Neural cell (in vitro differentiated cells): ENCODE measurements at regions not wholly inside any gene's neighbourhood (a gene's known extent, or its start where the extent isn't known, plus 50 kb on each side); places are given as distances from the start of the nearest gene placed in this dataset.

ENCODE experiments used
- H2AFZ ChIP-seq: fragments of 200-600, 300-800 bp; sonication (generic), shearing (Covaris generic); 2 replicates; pipeline ENCODE4 v1.6.0; 2014; ENCODE audit warnings: low read depth, mild to moderate bottlenecking, antibody characterized with exemption, low read length, moderate library complexity
- H3F3A ChIP-seq: fragments of 200-600 bp; shearing (Covaris generic); 2 replicates; pipeline ENCODE4 v1.6.1; 2016; ENCODE audit warnings: mild to moderate bottlenecking, moderate library complexity, mixed read lengths, antibody characterized with exemption, low read length; ENCODE audit not compliant: insufficient read depth, poor library complexity, severe bottlenecking
- H3K27ac ChIP-seq: fragments of 200-600, 300-800 bp; sonication (generic), shearing (Covaris generic); 2 replicates; pipeline ENCODE4 v1.5.1; 2014; ENCODE audit warnings: mild to moderate bottlenecking, low read length, moderate library complexity
- H3K27me3 ChIP-seq: fragments of 300-800, 200-600 bp; sonication (generic), shearing (Covaris generic); 2 replicates; pipeline ENCODE4 v1.6.0; 2014; ENCODE audit warnings: mild to moderate bottlenecking, low read depth, low read length, moderate library complexity; ENCODE audit not compliant: insufficient read depth
- H3K36me3 ChIP-seq: fragments of 300-800, 200-600 bp; sonication (generic), shearing (Covaris generic); 2 replicates; pipeline ENCODE4 v1.5.1; 2014; ENCODE audit warnings: mild to moderate bottlenecking, antibody characterized with exemption, low read length, moderate library complexity; ENCODE audit not compliant: insufficient read depth
- H3K4me2 ChIP-seq: fragments of 300-800, 200-600 bp; sonication (generic), shearing (Covaris generic); 2 replicates; pipeline ENCODE4 v1.6.0; 2014; ENCODE audit warnings: mild to moderate bottlenecking, low read length
- H3K4me3 ChIP-seq: fragments of 300-800, 200-600 bp; sonication (generic), shearing (Covaris generic); 2 replicates; pipeline ENCODE4 v1.5.1; 2014; ENCODE audit warnings: mild to moderate bottlenecking, low read length, moderate library complexity
- H3K79me2 ChIP-seq: fragments of 200-600 bp; shearing (Covaris generic); replicated peaks from 2 replicates; pipeline ENCODE4 v1.6.0; 2014; ENCODE audit warnings: mild to moderate bottlenecking, low read length, moderate library complexity; ENCODE audit not compliant: insufficient read depth
- H3K9ac ChIP-seq: fragments of 300-800, 200-600 bp; sonication (generic), shearing (Covaris generic); 2 replicates; pipeline ENCODE4 v1.6.1; 2016; ENCODE audit warnings: mild to moderate bottlenecking, low read length, mixed read lengths
- H3K9me2 ChIP-seq: fragments of 200-600 bp; shearing (Covaris generic); 2 replicates; pipeline ENCODE4 v1.6.1; 2016; ENCODE audit warnings: mild to moderate bottlenecking, low read length, mixed read lengths; ENCODE audit not compliant: insufficient read depth
- H3K9me3 ChIP-seq: fragments of 200-600, 300-800 bp; sonication (generic), shearing (Covaris generic); 2 replicates; pipeline ENCODE4 v1.6.1; 2016; ENCODE audit warnings: mild to moderate bottlenecking, mixed run types, low read length, moderate library complexity, mixed read lengths
- H4K20me1 ChIP-seq: fragments of 200-600 bp; shearing (Covaris generic); 2 replicates; pipeline ENCODE4 v1.6.1; 2016; ENCODE audit warnings: mild to moderate bottlenecking, mixed run types; ENCODE audit not compliant: insufficient read depth
- EP300 ChIP-seq: fragments of 450-650 bp; conservative IDR thresholded peaks from 2 replicates; pipeline ENCODE4 v1.6.1; 2014; ENCODE audit warnings: antibody characterized with exemption, mild to moderate bottlenecking, moderate library complexity; ENCODE audit not compliant: poor library complexity, severe bottlenecking
- EZH2 ChIP-seq: fragments of 200-600, 300-800 bp; shearing (Covaris generic), sonication (generic); IDR thresholded peaks from 2 replicates; pipeline ENCODE4 v1.6.1; 2014; ENCODE audit warnings: antibody characterized with exemption, low read length, borderline replicate concordance, mild to moderate bottlenecking; ENCODE audit not compliant: insufficient read depth, poor library complexity, severe bottlenecking
- MXI1 ChIP-seq: fragments of 450-650 bp; conservative IDR thresholded peaks from 2 replicates; pipeline ENCODE4 v1.6.1; 2014; ENCODE audit warnings: antibody characterized with exemption, mild to moderate bottlenecking; ENCODE audit not compliant: poor library complexity, severe bottlenecking
- POLR2AphosphoS5 ChIP-seq: IDR thresholded peaks from 2 replicates; pipeline ENCODE4 v1.6.1; 2012
- RAD21 ChIP-seq: fragments of 450-650 bp; conservative IDR thresholded peaks from 2 replicates; pipeline ENCODE4 v1.6.1; 2014; ENCODE audit warnings: antibody characterized with exemption, mild to moderate bottlenecking, moderate library complexity
- SMC3 ChIP-seq: fragments of 450-650 bp; conservative IDR thresholded peaks from 2 replicates; pipeline ENCODE4 v1.6.1; 2014; ENCODE audit warnings: antibody characterized with exemption, mild to moderate bottlenecking, moderate library complexity; ENCODE audit not compliant: poor library complexity
- TAF1 ChIP-seq: IDR thresholded peaks from 2 replicates; pipeline ENCODE4 v1.6.1; 2012; ENCODE audit warnings: low read depth
- TF ChIP-seq, protein P1 (sequence below): IDR thresholded peaks from 2 replicates; pipeline ENCODE4 v1.6.1; 2012; ENCODE audit warnings: borderline replicate concordance
- TF ChIP-seq, protein P2 (sequence below): fragments of 450-650 bp; IDR thresholded peaks from 2 replicates; pipeline ENCODE4 v1.5.1; 2014; ENCODE audit warnings: antibody characterized with exemption, mild to moderate bottlenecking, moderate library complexity; ENCODE audit not compliant: poor library complexity, severe bottlenecking

DNA sequence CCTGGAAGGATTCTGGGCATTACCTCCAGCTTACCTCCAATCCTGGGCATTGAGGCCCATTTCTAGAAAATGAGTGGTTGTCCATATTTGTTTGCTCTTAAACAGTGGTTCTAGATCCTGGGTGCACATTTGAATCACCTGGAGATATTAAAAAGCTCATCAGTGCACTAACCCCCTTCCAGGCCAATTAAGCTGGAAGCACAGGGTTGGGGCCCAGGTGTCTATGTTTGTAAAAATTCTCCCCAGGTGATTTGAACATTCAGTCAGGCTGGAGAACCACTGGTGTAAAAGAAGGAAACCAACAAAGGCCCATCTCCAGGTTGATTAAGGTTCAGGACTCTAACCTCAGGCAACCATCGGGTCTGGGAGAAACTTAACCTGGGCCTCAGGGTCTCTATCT lies 102.6 kb upstream of the NANOS1 start:
- Histone ChIP-seq H4K20me1 (no peaks in the 10 kb centered on the region), H3K27me3 (no peaks in the 10 kb centered on the region), H3K79me2 (no peaks in the 10 kb centered on the region), H3K9me3 (no peaks in the 10 kb centered on the region), H3K27ac (no peak overlapping the region), H3K4me2 (no peak overlapping the region), H3K9me2 (no peaks in the 10 kb centered on the region), H3K36me3 (no peaks in the 10 kb centered on the region), H3F3A (no peaks in the 10 kb centered on the region), H3K4me3 (no peak overlapping the region), H3K9ac (no peak overlapping the region), H2AFZ (no peak overlapping the region)
- no peak for TF ChIP-seq SMC3
- TF ChIP-seq TAF1 = no peak
- TF ChIP-seq MXI1 = no peak
- TF ChIP-seq EZH2 = no peak
- TF ChIP-seq, protein P1, sequence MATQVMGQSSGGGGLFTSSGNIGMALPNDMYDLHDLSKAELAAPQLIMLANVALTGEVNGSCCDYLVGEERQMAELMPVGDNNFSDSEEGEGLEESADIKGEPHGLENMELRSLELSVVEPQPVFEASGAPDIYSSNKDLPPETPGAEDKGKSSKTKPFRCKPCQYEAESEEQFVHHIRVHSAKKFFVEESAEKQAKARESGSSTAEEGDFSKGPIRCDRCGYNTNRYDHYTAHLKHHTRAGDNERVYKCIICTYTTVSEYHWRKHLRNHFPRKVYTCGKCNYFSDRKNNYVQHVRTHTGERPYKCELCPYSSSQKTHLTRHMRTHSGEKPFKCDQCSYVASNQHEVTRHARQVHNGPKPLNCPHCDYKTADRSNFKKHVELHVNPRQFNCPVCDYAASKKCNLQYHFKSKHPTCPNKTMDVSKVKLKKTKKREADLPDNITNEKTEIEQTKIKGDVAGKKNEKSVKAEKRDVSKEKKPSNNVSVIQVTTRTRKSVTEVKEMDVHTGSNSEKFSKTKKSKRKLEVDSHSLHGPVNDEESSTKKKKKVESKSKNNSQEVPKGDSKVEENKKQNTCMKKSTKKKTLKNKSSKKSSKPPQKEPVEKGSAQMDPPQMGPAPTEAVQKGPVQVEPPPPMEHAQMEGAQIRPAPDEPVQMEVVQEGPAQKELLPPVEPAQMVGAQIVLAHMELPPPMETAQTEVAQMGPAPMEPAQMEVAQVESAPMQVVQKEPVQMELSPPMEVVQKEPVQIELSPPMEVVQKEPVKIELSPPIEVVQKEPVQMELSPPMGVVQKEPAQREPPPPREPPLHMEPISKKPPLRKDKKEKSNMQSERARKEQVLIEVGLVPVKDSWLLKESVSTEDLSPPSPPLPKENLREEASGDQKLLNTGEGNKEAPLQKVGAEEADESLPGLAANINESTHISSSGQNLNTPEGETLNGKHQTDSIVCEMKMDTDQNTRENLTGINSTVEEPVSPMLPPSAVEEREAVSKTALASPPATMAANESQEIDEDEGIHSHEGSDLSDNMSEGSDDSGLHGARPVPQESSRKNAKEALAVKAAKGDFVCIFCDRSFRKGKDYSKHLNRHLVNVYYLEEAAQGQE = no peak
- no peak for TF ChIP-seq EP300
- no peak for TF ChIP-seq POLR2AphosphoS5
- no peak for TF ChIP-seq RAD21
- TF ChIP-seq, protein P2, sequence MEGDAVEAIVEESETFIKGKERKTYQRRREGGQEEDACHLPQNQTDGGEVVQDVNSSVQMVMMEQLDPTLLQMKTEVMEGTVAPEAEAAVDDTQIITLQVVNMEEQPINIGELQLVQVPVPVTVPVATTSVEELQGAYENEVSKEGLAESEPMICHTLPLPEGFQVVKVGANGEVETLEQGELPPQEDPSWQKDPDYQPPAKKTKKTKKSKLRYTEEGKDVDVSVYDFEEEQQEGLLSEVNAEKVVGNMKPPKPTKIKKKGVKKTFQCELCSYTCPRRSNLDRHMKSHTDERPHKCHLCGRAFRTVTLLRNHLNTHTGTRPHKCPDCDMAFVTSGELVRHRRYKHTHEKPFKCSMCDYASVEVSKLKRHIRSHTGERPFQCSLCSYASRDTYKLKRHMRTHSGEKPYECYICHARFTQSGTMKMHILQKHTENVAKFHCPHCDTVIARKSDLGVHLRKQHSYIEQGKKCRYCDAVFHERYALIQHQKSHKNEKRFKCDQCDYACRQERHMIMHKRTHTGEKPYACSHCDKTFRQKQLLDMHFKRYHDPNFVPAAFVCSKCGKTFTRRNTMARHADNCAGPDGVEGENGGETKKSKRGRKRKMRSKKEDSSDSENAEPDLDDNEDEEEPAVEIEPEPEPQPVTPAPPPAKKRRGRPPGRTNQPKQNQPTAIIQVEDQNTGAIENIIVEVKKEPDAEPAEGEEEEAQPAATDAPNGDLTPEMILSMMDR = no peak

DNA sequence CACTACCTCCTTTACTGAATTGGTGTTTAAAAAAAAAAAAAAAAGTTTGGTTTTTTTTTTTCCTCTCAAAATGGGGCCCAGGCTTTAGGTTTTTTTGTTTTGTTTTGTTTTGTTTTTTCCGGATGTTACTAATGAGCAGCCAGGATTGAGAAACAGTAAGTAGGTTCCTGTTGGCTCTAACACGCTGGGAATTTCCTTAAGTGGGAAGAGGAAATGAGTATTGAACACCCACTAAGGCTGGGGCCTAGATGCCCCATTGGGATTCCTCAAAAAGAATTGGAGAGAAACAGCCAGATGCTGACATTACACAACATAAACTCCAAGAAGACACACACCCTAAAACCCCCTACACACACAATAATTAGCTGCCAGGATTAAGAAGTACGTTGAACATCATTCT lies 102.2 kb upstream of the NANOS1 start:
- Histone ChIP-seq H3K36me3 (no peaks in the 10 kb centered on the region), H3K79me2 (no peaks in the 10 kb centered on the region), H3K9me2 (no peaks in the 10 kb centered on the region), H3K27me3 (no peaks in the 10 kb centered on the region), H3K9me3 (no peaks in the 10 kb centered on the region), H3K9ac (no peak overlapping the region), H2AFZ (no peak overlapping the region), H3K4me2 (no peak overlapping the region), H4K20me1 (no peaks in the 10 kb centered on the region), H3K27ac (no peak overlapping the region), H3K4me3 (no peak overlapping the region), H3F3A (no peaks in the 10 kb centered on the region)
- TF ChIP-seq EP300 (no peak), EZH2 (no peak), TAF1 (no peak), POLR2AphosphoS5 (no peak), MXI1 (no peak), RAD21 (no peak), SMC3 (no peak)
- TF ChIP-seq, protein P2 = no peak
- TF ChIP-seq, protein P1 = no peak
